K562 (cell line): ENCODE measurements at regions not wholly inside any gene's neighbourhood (a gene's known extent, or its start where the extent isn't known, plus 50 kb on each side); places are given as distances from the start of the nearest gene placed in this dataset.

Experiments used
- ATAC-seq: fragments of 200-7000 bp; cut with Tn5 transposase; 3 replicates; pipeline ENCODE4 v1.9.1; 2020; ENCODE audit warnings: moderate library complexity
- BruUV-seq: library from RNA; stranded (reverse); fragments of 400-500 nt; replicated peaks from 2 replicates; lab custom pipeline; 2021; lab: Mats Ljungman, UMichigan
- CTCF ChIA-PET: fragments of 300-600 bp; formaldehyde crosslinking; extraction: SDS; loops from one replicate; lab custom pipeline; 2021; ENCODE audit warnings: low intra/inter-chr PET ratio; lab: Yijun Ruan, JAX
- POLR2A ChIA-PET: fragments of 300-600, 350-650 bp; sonication (Branson Sonifier 250); formaldehyde crosslinking; extraction: SDS; loops from one replicate; lab custom pipeline; 2021; ENCODE audit warnings: antibody characterized with exemption, inconsistent platforms; lab: Yijun Ruan, JAX
- DNase-seq, 4 experiments: peaks; one replicate each; pipeline versions ENCODE4 v3.0.0 to v3.0.0-alpha.2; 2011 to 2018; ENCODE audit warnings: low spot score in 3 of 4, mixed read lengths in 3 of 4; ENCODE audit errors: extremely low read depth in 1 of 4
- FAIRE-seq: peaks from 2 replicates; lab custom pipeline; 2011; peaks lifted over from hg19 to GRCh38; lab: Jason Lieb, UNC
- H2AFZ ChIP-seq: 2 replicates; pipeline ENCODE4 v1.6.0; 2011; ENCODE audit warnings: low read depth, low read length, control low read depth, inconsistent platforms
- H3K27ac ChIP-seq: fragments of 200-600 bp; 3 replicates; pipeline ENCODE4 v1.8.0; 2011; ENCODE audit warnings: low read depth, mild to moderate bottlenecking, control low read depth, inconsistent platforms, low read length, moderate library complexity, mixed read lengths; ENCODE audit errors: extremely low read depth
- H3K27me3 ChIP-seq, 2 experiments: fragments of 300-600 bp in 1 of 2; 2 replicates in 1 of 2; 3 replicates in 1 of 2; pipeline versions ENCODE4 v1.6.0 to v1.8.0; 2011; ENCODE audit warnings: inconsistent platforms in 2 of 2, low read length in 2 of 2, mild to moderate bottlenecking in 1 of 2, mixed read lengths in 1 of 2, moderate library complexity in 1 of 2; ENCODE audit not compliant: control insufficient read depth in 2 of 2, insufficient read depth in 2 of 2
- H3K36me3 ChIP-seq: fragments of 300-600 bp; 3 replicates; pipeline ENCODE4 v1.8.0; 2011; ENCODE audit warnings: mild to moderate bottlenecking, low read length, inconsistent platforms; ENCODE audit not compliant: control insufficient read depth, insufficient read depth
- H3K4me1 ChIP-seq, 2 experiments: fragments of 200-600 bp in 1 of 2; replicated peaks in 1 of 2; 2 replicates in 1 of 2; 3 replicates in 1 of 2; pipeline versions ENCODE4 v1.5.1 to v1.8.0; 2011; ENCODE audit warnings: inconsistent platforms in 2 of 2, low read length in 2 of 2, mild to moderate bottlenecking in 1 of 2, mixed read lengths in 1 of 2, moderate library complexity in 1 of 2; ENCODE audit not compliant: control insufficient read depth in 2 of 2, insufficient read depth in 2 of 2
- H3K4me2 ChIP-seq: 2 replicates; pipeline ENCODE4 v1.6.1; 2011; ENCODE audit warnings: low read length, control low read depth, inconsistent platforms, mixed read lengths; ENCODE audit not compliant: insufficient read depth
- H3K4me3 ChIP-seq: fragments of 200-600 bp; sonication (generic), shearing (Covaris generic); 2 replicates; pipeline ENCODE4 v1.5.1; 2016; ENCODE audit warnings: control low read depth, inconsistent platforms
- H3K79me2 ChIP-seq: fragments of 200-600 bp; 3 replicates; pipeline ENCODE4 v1.8.0; 2011; ENCODE audit warnings: low read length, inconsistent platforms; ENCODE audit not compliant: control insufficient read depth, insufficient read depth
- H3K9ac ChIP-seq, 2 experiments: 2 replicates each; pipeline versions ENCODE4 v1.6.0 to v1.6.1; 2011; ENCODE audit warnings: low read depth in 2 of 2, low read length in 2 of 2, control low read depth in 1 of 2, inconsistent platforms in 1 of 2, mild to moderate bottlenecking in 1 of 2, mixed read lengths in 1 of 2; ENCODE audit not compliant: insufficient read depth in 1 of 2
- H3K9me1 ChIP-seq: one replicate; pipeline ENCODE4 v1.6.0; 2011; ENCODE audit warnings: inconsistent platforms, mild to moderate bottlenecking, low read length, moderate library complexity; ENCODE audit not compliant: control insufficient read depth, insufficient read depth
- H3K9me3 ChIP-seq: replicated peaks from 2 replicates; pipeline ENCODE4 v1.5.1; 2011; ENCODE audit warnings: low read depth, low read length, inconsistent platforms; ENCODE audit not compliant: control insufficient read depth, insufficient read depth
- H4K20me1 ChIP-seq: replicated peaks from 2 replicates; pipeline ENCODE4 v1.6.1; 2011; ENCODE audit warnings: low read length, inconsistent platforms, mixed read lengths; ENCODE audit not compliant: control insufficient read depth, insufficient read depth
- BDP1 ChIP-seq: IDR thresholded peaks from 3 replicates; pipeline ENCODE4 v1.6.1; 2011; ENCODE audit not compliant: insufficient read length, insufficient read depth
- FOS ChIP-seq: IDR thresholded peaks from 3 replicates; pipeline ENCODE4 v1.6.1; 2011; ENCODE audit not compliant: insufficient read length; ENCODE audit errors: extremely low read depth
- FOXM1 ChIP-seq, 2 experiments: fragments of 450-650 bp in 1 of 2; sonication (generic) in 1 of 2; formaldehyde crosslinking in 1 of 2; IDR thresholded peaks; 2 replicates each; pipeline versions ENCODE4 v1.6.1 to v1.9.0; 2017 to 2022; ENCODE audit warnings: low read depth in 2 of 2, mild to moderate bottlenecking in 2 of 2, missing genetic modification reagents in 1 of 2, moderate library complexity in 1 of 2
- GATAD2A ChIP-seq: fragments of 450-650 bp; IDR thresholded peaks from 2 replicates; pipeline ENCODE4 v1.6.1; 2017
- LCOR ChIP-seq: sonication (generic); formaldehyde crosslinking; IDR thresholded peaks from 2 replicates; pipeline ENCODE4 v1.8.0; 2022; ENCODE audit warnings: mild to moderate bottlenecking, missing genetic modification reagents
- MYBL2 ChIP-seq, 2 experiments: fragments of 450-650 bp in 1 of 2; sonication (generic) in 1 of 2; formaldehyde crosslinking in 1 of 2; IDR thresholded peaks; 2 replicates each; pipeline versions ENCODE4 v1.6.1 to v1.8.1; 2017 to 2022; ENCODE audit warnings: borderline replicate concordance in 1 of 2, inconsistent platforms in 1 of 2, low read depth in 1 of 2, mild to moderate bottlenecking in 1 of 2, missing genetic modification reagents in 1 of 2, moderate library complexity in 1 of 2
- NONO ChIP-seq, 2 experiments: fragments of 200-400 bp in 1 of 2; fragments of 450-650 bp in 1 of 2; formaldehyde crosslinking in 1 of 2; IDR thresholded peaks; 2 replicates each; pipeline ENCODE4 v1.6.1; 2017; ENCODE audit warnings: low read depth in 2 of 2, mild to moderate bottlenecking in 2 of 2, moderate library complexity in 2 of 2, low read length in 1 of 2
- SMARCA4 ChIP-seq: fragments of 450-650 bp; IDR thresholded peaks from 2 replicates; pipeline ENCODE4 v1.6.1; 2016
- SMARCB1 ChIP-seq: IDR thresholded peaks from 2 replicates; pipeline ENCODE4 v1.6.1; 2011; ENCODE audit warnings: improper control_type of control experiment, low read depth; ENCODE audit not compliant: insufficient read length
- TAF7 ChIP-seq: fragments of 450-650 bp; IDR thresholded peaks from 2 replicates; pipeline ENCODE4 v1.6.1; 2016; ENCODE audit warnings: missing genetic modification characterization, missing compliant biosample characterization
- ZBTB17 ChIP-seq: fragments of 450-650 bp; formaldehyde crosslinking; IDR thresholded peaks from 2 replicates; pipeline ENCODE4 v1.4.0; 2020; ENCODE audit warnings: mild to moderate bottlenecking
- ZNF140 ChIP-seq: fragments of 250-450 bp; sonication (Bioruptor Pico); IDR thresholded peaks from 2 replicates; pipeline ENCODE4 v1.8.0; 2021; ENCODE audit warnings: moderate library complexity, mild to moderate bottlenecking, inconsistent platforms
- ZNF41 ChIP-seq: fragments of 250-450 bp; sonication (Bioruptor Pico); conservative IDR thresholded peaks from 2 replicates; pipeline ENCODE4 v1.4.0; 2020; ENCODE audit warnings: mild to moderate bottlenecking
- ZNF589 ChIP-seq: fragments of 200-800 bp; sonication (Bioruptor generic); IDR thresholded peaks from 2 replicates; pipeline ENCODE4 v1.6.1; 2016; ENCODE audit warnings: low read depth, missing genetic modification characterization, missing compliant biosample characterization
- ZNF780A ChIP-seq: fragments of 250-450 bp; sonication (Bioruptor Pico); IDR thresholded peaks from 2 replicates; pipeline ENCODE4 v1.5.0; 2021; ENCODE audit warnings: mild to moderate bottlenecking
- WGBS: fragments of 100-300 bp; shearing (Covaris generic); methylation state at CpG from one replicate; pipeline ENCODE4 v1.1.6; 2016; ENCODE audit warnings: low coverage, mixed read lengths; ENCODE audit not compliant: insufficient coverage; ENCODE audit errors: missing lambda C conversion rate; 5-methylcytosine and 5-hydroxymethylcytosine counted together
- in situ Hi-C: fragments of 300-500 bp; cut with MboI; formaldehyde crosslinking; loops from 4 replicates; pipeline ENCODE4 v1.15.0; 2018; ENCODE audit warnings: inconsistent platforms, mixed read lengths
- intact Hi-C: fragments of 100-400 bp; cut with micrococcal nuclease; formaldehyde crosslinking; loops from 2 replicates; pipeline ENCODE4 v1.14.2; 2022
- TF ChIP-seq, protein P1 (sequence below): fragments of 450-650 bp; formaldehyde crosslinking; IDR thresholded peaks from 2 replicates; pipeline ENCODE4 v1.4.0; 2020; ENCODE audit warnings: mild to moderate bottlenecking, moderate library complexity
- TF ChIP-seq, protein P2 (sequence below): fragments of 450-650 bp; formaldehyde crosslinking; IDR thresholded peaks from 2 replicates; pipeline ENCODE4 v1.4.0; 2020; ENCODE audit warnings: mild to moderate bottlenecking, moderate library complexity
- TF ChIP-seq, protein P3 (sequence below): fragments of 250-450 bp; sonication (Bioruptor Pico); IDR thresholded peaks from 2 replicates; pipeline ENCODE4 v1.8.0; 2022; ENCODE audit warnings: moderate library complexity, mild to moderate bottlenecking, inconsistent platforms
- TF ChIP-seq, protein P4 (sequence below): sonication (generic); IDR thresholded peaks from 2 replicates; pipeline ENCODE4 v1.6.1; 2016

DNA sequence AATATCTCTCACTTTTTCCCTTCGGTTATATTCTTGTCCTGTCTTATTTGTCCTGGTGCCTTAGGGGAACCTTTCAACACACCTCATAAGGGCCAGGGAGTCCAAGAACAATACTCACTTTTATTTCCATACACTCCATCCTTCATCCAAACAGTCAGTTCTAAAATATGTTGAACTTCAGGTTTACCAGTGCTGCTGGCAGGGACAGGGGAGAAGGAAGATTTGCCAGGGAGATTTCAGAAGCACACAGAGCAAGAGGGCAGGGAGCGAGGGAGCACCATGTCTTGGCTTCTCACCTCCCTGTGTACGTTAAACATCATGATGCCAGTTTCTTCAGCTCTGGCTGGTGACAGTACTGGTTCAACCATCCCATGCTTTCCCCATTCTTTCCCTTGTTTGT lies 631.1 kb upstream of the FAT1 start (continued):
- TF ChIP-seq, protein P1, sequence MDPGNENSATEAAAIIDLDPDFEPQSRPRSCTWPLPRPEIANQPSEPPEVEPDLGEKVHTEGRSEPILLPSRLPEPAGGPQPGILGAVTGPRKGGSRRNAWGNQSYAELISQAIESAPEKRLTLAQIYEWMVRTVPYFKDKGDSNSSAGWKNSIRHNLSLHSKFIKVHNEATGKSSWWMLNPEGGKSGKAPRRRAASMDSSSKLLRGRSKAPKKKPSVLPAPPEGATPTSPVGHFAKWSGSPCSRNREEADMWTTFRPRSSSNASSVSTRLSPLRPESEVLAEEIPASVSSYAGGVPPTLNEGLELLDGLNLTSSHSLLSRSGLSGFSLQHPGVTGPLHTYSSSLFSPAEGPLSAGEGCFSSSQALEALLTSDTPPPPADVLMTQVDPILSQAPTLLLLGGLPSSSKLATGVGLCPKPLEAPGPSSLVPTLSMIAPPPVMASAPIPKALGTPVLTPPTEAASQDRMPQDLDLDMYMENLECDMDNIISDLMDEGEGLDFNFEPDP (CRISPR knock-in tag): no peak
- TF ChIP-seq ZNF589 (CRISPR knock-in tag) (no peak), SMARCB1 (no peak), FOS (no peak)

DNA sequence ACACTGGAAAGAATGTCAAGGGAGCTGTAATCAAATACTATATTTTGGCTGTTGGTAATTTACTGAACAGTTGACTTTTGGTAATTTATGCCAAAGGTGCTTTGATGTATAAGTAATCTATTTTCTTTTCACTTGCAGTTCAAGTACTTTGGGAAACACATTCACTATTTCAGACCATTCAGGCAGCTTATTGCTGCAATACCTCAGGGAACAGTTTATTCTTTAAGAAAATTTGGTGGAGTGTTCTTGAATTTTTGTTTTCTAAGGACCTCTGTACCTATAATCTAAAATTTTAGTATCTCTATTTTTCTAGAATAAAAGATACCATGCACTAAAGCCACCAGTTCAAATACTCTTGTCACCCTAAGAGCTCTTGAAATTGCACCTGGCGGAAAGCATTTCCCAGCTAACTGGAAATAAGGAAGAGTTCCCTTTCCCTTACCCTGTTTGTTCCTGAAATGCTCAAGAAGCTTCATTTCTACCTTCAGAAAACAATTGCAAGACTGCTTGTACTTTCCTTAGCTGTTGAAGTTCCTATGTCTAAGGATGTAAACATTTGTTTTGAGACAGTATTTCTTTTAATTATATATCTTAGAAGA lies 633.5 kb upstream of the FAT1 start:
- 6% methylated on average over 1 of the region's 1 CpG for WGBS
- Histone ChIP-seq H3K9me3 (no peaks in the 10 kb centered on the region), H3K27me3 (no peaks in the 10 kb centered on the region), H3K9ac (no peak overlapping the region), H3K4me3 (no peak overlapping the region), H4K20me1 (no peaks in the 10 kb centered on the region), H3K9me1 (no peaks in the 10 kb centered on the region), H3K4me1 (no peaks in the 10 kb centered on the region), H3K36me3 (no peaks in the 10 kb centered on the region), H3K27ac (no peak overlapping the region), H3K4me2 (no peak overlapping the region), H2AFZ (no peak overlapping the region), H3K79me2 (no peaks in the 10 kb centered on the region)
- intact Hi-C loops (no loop called here), in situ Hi-C loops (no loop called here)
- BruUV-seq: no TSS peak
- ChIA-PET CTCF (no interaction called here), POLR2A (no interaction called here)
- ATAC-seq (no peak), DNase-seq (no peak), FAIRE-seq (no peak)
- TF ChIP-seq, protein P2, sequence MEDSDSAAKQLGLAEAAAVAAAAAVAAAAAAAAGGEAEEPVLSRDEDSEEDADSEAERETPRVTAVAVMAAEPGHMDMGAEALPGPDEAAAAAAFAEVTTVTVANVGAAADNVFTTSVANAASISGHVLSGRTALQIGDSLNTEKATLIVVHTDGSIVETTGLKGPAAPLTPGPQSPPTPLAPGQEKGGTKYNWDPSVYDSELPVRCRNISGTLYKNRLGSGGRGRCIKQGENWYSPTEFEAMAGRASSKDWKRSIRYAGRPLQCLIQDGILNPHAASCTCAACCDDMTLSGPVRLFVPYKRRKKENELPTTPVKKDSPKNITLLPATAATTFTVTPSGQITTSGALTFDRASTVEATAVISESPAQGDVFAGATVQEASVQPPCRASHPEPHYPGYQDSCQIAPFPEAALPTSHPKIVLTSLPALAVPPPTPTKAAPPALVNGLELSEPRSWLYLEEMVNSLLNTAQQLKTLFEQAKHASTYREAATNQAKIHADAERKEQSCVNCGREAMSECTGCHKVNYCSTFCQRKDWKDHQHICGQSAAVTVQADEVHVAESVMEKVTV: no peak
- no peak for TF ChIP-seq MYBL2 (IDR thresholded peaks at IDR 0.05; ENCODE audit: low read depth)
- TF ChIP-seq MYBL2 (CRISPR knock-in tag; IDR thresholded peaks at IDR 0.05; ENCODE audit: borderline replicate concordance): no peak
- TF ChIP-seq ZNF780A: no peak
- TF ChIP-seq, protein P3, sequence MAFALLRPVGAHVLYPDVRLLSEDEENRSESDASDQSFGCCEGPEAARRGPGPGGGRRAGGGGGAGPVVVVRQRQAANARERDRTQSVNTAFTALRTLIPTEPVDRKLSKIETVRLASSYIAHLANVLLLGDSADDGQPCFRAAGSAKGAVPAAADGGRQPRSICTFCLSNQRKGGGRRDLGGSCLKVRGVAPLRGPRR (CRISPR knock-in tag): no peak
- TF ChIP-seq ZNF41: no peak
- no peak for TF ChIP-seq ZNF140 (CRISPR knock-in tag)
- no peak for TF ChIP-seq LCOR (CRISPR knock-in tag)
- TF ChIP-seq, protein P4, sequence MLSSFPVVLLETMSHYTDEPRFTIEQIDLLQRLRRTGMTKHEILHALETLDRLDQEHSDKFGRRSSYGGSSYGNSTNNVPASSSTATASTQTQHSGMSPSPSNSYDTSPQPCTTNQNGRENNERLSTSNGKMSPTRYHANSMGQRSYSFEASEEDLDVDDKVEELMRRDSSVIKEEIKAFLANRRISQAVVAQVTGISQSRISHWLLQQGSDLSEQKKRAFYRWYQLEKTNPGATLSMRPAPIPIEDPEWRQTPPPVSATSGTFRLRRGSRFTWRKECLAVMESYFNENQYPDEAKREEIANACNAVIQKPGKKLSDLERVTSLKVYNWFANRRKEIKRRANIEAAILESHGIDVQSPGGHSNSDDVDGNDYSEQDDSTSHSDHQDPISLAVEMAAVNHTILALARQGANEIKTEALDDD: no peak
- TF ChIP-seq TAF7 (tag): no peak
- no peak for TF ChIP-seq FOXM1 (IDR thresholded peaks at IDR 0.05; ENCODE audit: low read depth)
- no peak for TF ChIP-seq FOXM1 (CRISPR knock-in tag; IDR thresholded peaks at IDR 0.05; ENCODE audit: low read depth)
- TF ChIP-seq GATAD2A: no peak
- TF ChIP-seq SMARCA4: no peak
- TF ChIP-seq NONO (IDR thresholded peaks at IDR 0.05; ENCODE audit: low read depth in 2 of 2, low read length in 1 of 2): no peak
- TF ChIP-seq BDP1: no peak
- no peak for TF ChIP-seq ZBTB17 (CRISPR knock-in tag)
